Right cardiac atrium (tissue), 5 donors: ENCODE measurements at regions not wholly inside any gene's neighbourhood (a gene's known extent, or its start where the extent isn't known, plus 50 kb on each side); places are given as distances from the start of the nearest gene placed in this dataset.
"Not testable (repeated sequence)": the region's sequence is repeated elsewhere in the genome, so short reads cannot be mapped to it uniquely, and the experiment has no call there.

ENCODE experiments used
- ATAC-seq, 2 donors: fragments of 200-7000 bp; cut with Tn5 transposase; one replicate each; pipeline versions ENCODE4 v1.8.0 to v1.9.1; 2020; ENCODE audit warnings: moderate library complexity in 2 of 2, mild to moderate bottlenecking in 1 of 2
- DNase-seq, 3 donors: peaks; one replicate each; pipeline ENCODE4 v3.0.0-alpha.2; 2020
- H3K27ac ChIP-seq: one replicate; pipeline ENCODE4 v1.5.1; 2013; ENCODE audit warnings: mild to moderate bottlenecking, low read length, control low read depth, moderate library complexity
- H3K27me3 ChIP-seq: one replicate; pipeline ENCODE4 v1.6.1; 2013; ENCODE audit not compliant: control insufficient read depth, insufficient read depth
- H3K4me1 ChIP-seq: one replicate; pipeline ENCODE4 v1.6.1; 2013; ENCODE audit warnings: low read length; ENCODE audit not compliant: control insufficient read depth, insufficient read depth
- H3K4me3 ChIP-seq: one replicate; pipeline ENCODE4 v1.5.1; 2013; ENCODE audit warnings: low read length, control low read depth
- H3K9me3 ChIP-seq: one replicate; pipeline ENCODE4 v1.6.1; 2013; ENCODE audit warnings: low read length; ENCODE audit not compliant: control insufficient read depth
- whole genome bisulfite sequencing: extraction: QIAGEN DNeasy Blood & Tissue Kit; methylation state at CpG from one replicate; pipeline ENCODE4 v1.1.7; 2013; 5-methylcytosine and 5-hydroxymethylcytosine counted together
- intact Hi-C, 4 donors: fragments of 100-400 bp; cut with DNase I; formaldehyde crosslinking; loops; one replicate each; pipeline versions ENCODE4 v1.11.0 to v1.14.0; 2022 to 2023
- donor health status: healthy with polysubstance abuse.
- donor health status: DM: no; HTN: yes; CAD: no.
- donor health status: DM: no; HTN: no; CAD: no.
- donor health status: DM: no; HTN: yes; CAD: no; lungs with severe emphysema.
- donor health status: DM: yes; HTN: yes; CAD: no.

DNA sequence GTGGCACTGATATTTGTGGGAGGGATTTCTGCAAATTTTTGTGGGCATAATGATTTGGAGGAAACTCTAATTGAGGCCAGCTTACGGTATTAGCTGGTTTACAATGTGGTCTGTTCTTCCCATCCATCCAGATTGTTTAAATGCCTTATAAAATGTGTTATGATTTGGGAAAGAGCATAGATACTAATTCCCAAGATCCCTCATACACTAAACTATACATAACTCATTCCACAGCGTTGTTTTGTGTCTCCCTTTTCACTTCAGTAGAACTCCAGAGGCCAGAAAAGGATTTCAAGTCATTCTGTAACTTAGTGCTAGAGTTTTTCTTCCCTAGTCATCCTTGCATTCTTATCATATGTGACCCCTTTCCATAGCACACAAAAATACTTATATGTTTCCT lies 292.6 kb upstream of the NT5E start:
- intact Hi-C loops, result no loop called here
- WGBS, result 66% methylated on average over 2 of the region's 2 CpGs

DNA sequence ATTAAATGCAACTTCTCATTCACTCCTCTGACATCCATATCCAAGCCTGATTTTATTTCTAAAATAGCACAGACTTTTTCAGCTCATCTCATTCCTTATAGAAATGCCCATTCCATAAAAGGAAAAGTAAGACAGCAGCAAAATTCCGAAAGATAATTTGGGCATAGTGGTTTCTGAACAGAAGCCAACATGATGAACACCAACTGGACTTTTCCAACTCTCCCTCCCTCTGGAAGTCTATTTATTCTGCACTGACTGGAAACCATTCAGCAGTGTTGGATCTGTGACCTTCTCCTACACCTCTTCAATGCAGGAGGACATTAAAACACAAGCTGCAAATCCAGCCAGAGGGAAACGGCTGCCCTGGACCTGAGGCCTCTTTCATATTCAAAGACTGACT lies 306.2 kb upstream of the NT5E start:
- no peak for ATAC-seq
- H3K4me1 ChIP-seq, result no peaks in the 10 kb centered on the region
- intact Hi-C loops, result no loop called here

More for the DNA sequence above, 292.6 kb upstream of the NT5E start:
- no peak overlapping the region for H3K4me3 ChIP-seq
- no peak for ATAC-seq
- no peaks in the 10 kb centered on the region for H3K4me1 ChIP-seq
- H3K9me3 ChIP-seq, result no peaks in the 10 kb centered on the region
- H3K27me3 ChIP-seq, result no peaks in the 10 kb centered on the region
- DNase-seq, result no peak
- H3K27ac ChIP-seq, result no peak overlapping the region

GRCh38 chr6:85137865-85138264 lies 312.0 kb upstream of the NT5E start:
- Histone ChIP-seq H3K9me3 (no peaks in the 10 kb centered on the region), H3K27ac (no peak overlapping the region), H3K4me3 (no peak overlapping the region), H3K27me3 (no peaks in the 10 kb centered on the region), H3K4me1 (no peaks in the 10 kb centered on the region)
- intact Hi-C loops, result no loop called here
- WGBS, result 72% methylated on average over 1 of the region's 1 CpG
- ATAC-seq (no peak), DNase-seq (no peak)

More for the DNA sequence above, 306.2 kb upstream of the NT5E start:
- H3K27ac ChIP-seq, result no peak overlapping the region
- DNase-seq, result no peak
- no peaks in the 10 kb centered on the region for H3K9me3 ChIP-seq
- H3K27me3 ChIP-seq, result no peaks in the 10 kb centered on the region
- H3K4me3 ChIP-seq, result no peak overlapping the region
- 49% methylated on average over 2 of the region's 2 CpGs for WGBS

GRCh38 chr6:85136310-85136709 lies 313.6 kb upstream of the NT5E start:
- Histone ChIP-seq H3K4me3 (no peak overlapping the region), H3K27me3 (no peaks in the 10 kb centered on the region), H3K4me1 (no peaks in the 10 kb centered on the region), H3K9me3 (no peaks in the 10 kb centered on the region), H3K27ac (no peak overlapping the region)
- intact Hi-C loops, result no loop called here
- WGBS, result 73% methylated on average over 3 of the region's 3 CpGs
- DNase-seq (no peak), ATAC-seq (no peak)

DNA sequence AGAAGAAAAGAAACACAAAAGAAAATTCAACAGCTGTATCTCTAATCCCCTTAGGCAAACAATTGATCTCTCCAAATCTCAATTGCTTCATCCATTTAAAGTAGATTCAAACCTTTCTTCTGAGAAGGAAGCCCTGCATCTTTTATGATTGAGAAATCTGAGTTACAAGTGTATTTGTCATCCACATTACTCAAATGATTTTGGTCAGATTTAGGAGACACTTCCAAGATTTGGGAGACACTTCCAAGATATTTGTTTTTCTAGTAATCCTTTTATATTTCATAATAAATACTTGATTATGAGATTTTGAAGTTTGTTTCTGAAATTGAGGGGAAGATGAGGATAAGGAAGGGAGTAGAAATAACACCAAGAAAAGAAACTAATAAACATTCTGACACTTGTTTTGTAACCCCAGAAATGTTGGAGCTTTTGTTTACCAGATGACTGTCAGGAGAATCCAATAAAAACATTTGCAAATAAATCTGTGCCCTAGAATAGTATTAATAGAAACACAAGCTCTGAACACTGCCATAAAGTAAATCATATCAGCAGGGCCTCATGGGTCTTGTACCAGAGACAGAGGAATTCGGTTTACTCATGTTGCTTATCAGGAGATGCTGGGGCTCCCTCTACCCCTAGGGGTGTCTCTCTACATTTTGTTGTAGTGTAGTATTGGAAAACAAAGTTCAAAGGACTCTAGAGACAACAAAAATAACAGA lies 314.3 kb upstream of the NT5E start:
- ATAC-seq, result no peak
- no peaks in the 10 kb centered on the region for H3K27me3 ChIP-seq
- DNase-seq, result no peak
- H3K4me3 ChIP-seq, result no peak overlapping the region
- H3K4me1 ChIP-seq, result no peaks in the 10 kb centered on the region
- H3K9me3 ChIP-seq, result no peaks in the 10 kb centered on the region
- WGBS, result 26% methylated on average over 1 of the region's 1 CpG
- no peak overlapping the region for H3K27ac ChIP-seq
- intact Hi-C loops, result no loop called here

DNA sequence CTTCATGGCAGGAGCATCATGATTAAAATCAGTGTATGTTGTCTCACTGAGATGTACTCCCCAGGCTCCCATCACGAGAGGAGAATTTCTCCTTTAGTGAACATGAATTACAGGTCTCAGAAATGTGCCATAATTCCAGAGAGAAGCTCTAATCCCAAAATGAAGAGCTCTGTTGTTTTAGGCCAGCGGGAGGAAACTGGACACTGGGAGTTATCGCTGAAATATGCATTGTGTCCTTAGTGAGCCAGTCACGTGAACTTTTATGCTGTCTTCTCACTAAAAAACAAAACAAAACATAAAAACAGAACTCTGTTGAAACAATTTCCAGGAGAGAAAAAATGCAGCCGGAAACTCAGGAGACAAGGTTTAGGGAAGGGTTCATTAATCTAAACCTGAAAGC lies 315.7 kb upstream of the NT5E start:
- 60% methylated on average over 5 of the region's 5 CpGs for WGBS
- Histone ChIP-seq H3K27me3 (no peaks in the 10 kb centered on the region), H3K4me1 (no peaks in the 10 kb centered on the region), H3K4me3 (no peak overlapping the region), H3K27ac (no peak overlapping the region), H3K9me3 (no peaks in the 10 kb centered on the region)
- ATAC-seq, result no peak
- no peak for DNase-seq
- intact Hi-C loops, result no loop called here

GRCh38 chr6:85132091-85132490 lies 317.8 kb upstream of the NT5E start:
- ATAC-seq, result no peak
- Histone ChIP-seq H3K4me1 (no peaks in the 10 kb centered on the region), H3K9me3 (no peaks in the 10 kb centered on the region), H3K4me3 (no peak overlapping the region), H3K27me3 (no peaks in the 10 kb centered on the region), H3K27ac (no peak overlapping the region)
- intact Hi-C loops, result no loop called here
- WGBS, result 57% methylated on average over 1 of the region's 1 CpG
- DNase-seq, result no peak

DNA sequence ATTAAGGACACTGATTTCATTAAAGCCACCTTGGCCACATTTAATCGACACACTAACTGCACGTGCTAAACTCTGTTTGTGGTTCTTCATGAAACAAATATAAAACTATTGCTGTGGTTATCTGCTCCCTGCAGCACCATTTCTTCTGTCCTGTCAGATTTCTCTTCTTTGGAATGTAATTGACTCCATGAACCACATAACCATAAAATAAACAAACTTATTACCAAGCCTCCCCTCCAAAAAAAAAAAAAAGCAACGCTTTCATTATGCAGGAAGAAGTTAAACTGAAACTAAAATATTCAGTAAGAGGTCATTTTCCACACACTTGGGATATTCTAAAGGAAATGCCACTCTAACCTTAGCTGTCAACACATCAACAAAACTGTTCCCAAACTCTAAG lies 319.1 kb upstream of the NT5E start:
- intact Hi-C loops, result no loop called here
- DNase-seq, result no peak
- Histone ChIP-seq H3K4me1 (no peaks in the 10 kb centered on the region), H3K9me3 (no peaks in the 10 kb centered on the region), H3K4me3 (no peak overlapping the region), H3K27me3 (no peaks in the 10 kb centered on the region), H3K27ac (no peak overlapping the region)
- 63% methylated on average over 3 of the region's 3 CpGs for WGBS
- ATAC-seq, result no peak

GRCh38 chr6:85129881-85130280 lies 320.0 kb upstream of the NT5E start:
- ATAC-seq (no peak), DNase-seq (no peak)
- H3K9me3 ChIP-seq, result no peaks in the 10 kb centered on the region
- H3K4me3 ChIP-seq, result no peak overlapping the region
- intact Hi-C loops, result no loop called here
- no peak overlapping the region for H3K27ac ChIP-seq
- 82% methylated on average over 5 of the region's 5 CpGs for WGBS
- no peaks in the 10 kb centered on the region for H3K4me1 ChIP-seq
- H3K27me3 ChIP-seq, result no peaks in the 10 kb centered on the region

- H3K27me3 ChIP-seq, result no peaks in the 10 kb centered on the region
- intact Hi-C loops, result no loop called here
- no peak overlapping the region for H3K27ac ChIP-seq
- H3K9me3 ChIP-seq, result no peaks in the 10 kb centered on the region
- H3K4me1 ChIP-seq, result no peaks in the 10 kb centered on the region
- H3K4me3 ChIP-seq, result no peak overlapping the region
- ATAC-seq (no peak), DNase-seq (no peak)
- 57% methylated on average over 4 of the region's 4 CpGs for WGBS
Observed at GRCh38 chr6:85128781-85129180, 321.1 kb upstream of the NT5E start.

DNA sequence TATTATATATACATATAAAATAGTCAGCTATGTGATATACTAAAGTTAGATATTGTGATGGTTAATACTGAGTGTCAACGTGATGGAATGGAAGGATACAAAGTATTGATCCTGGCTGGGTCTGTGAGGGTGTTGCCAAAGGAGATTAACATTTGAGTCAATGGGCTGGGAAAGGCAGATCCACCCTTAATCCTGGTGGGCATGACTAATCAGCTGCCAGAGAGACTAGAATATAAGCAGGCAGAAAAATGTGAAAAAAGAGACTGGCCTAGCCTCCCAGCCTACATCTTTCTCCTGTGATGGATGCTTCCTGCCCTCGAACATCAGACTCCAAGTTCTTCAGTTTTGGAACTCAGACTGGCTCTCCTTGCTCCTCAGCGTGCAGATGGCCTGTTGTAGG lies 321.6 kb upstream of the NT5E start:
- H3K27me3 ChIP-seq, H3K9me3 ChIP-seq, H3K4me3 ChIP-seq, H3K27ac ChIP-seq, ATAC-seq, intact Hi-C loops, H3K4me1 ChIP-seq, DNase-seq: not testable (repeated sequence)
- 67% methylated on average over 3 of the region's 3 CpGs for WGBS

- Histone ChIP-seq H3K4me3 (no peak overlapping the region), H3K27me3 (no peaks in the 10 kb centered on the region), H3K4me1 (no peaks in the 10 kb centered on the region), H3K9me3 (no peaks in the 10 kb centered on the region), H3K27ac (no peak overlapping the region)
- ATAC-seq (no peak), DNase-seq (no peak)
- intact Hi-C loops, result no loop called here
- 43% methylated on average over 3 of the region's 3 CpGs for WGBS
Observed at GRCh38 chr6:85127696-85128243, 322.1 kb upstream of the NT5E start.
